ENCODE measurements at regions not wholly inside any gene's neighbourhood (a gene's known extent, or its start where the extent isn't known, plus 50 kb on each side); places are given as distances from the start of the nearest gene placed in this dataset.

DNA sequence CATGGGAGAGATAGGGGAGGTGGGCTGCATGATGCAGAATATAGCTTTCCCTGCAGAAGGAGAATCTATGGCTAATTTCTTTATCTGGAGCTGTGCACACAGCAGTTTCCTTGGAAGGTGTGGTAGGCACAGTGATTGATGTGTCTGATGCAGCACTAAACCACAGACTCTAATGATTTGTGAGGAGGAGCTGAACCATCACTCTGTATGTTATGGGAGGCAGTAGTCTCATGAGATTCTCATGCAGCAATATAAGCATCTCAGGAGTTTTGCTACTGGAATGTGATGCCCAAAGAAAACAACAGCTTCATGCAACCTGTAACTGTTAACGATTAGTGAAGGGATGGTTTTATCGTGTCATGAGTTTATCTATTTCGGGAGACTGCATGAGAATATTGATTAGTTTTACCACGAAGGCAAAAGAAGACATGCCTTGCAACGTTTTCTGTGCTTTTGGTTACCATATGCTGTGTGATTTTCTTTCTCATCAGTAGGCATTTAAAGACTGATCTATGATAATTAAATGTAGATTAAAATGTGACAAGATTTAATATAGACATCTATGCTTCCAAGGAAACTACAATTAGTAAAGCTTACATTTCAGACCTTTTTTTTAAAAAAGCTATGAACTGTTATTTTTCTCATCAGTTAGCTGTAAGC, 286.8 kb downstream of the ARL6IP6 start:
- H3K9me2 ChIP-seq (ENCODE audit: insufficient read depth): no peaks in the 10 kb centered on the region; the same call in 1 of the 2 replicates
- ChIA-PET CTCF (no interaction called here), POLR2A (ENCODE audit: unreplicated experiment) (no interaction called here)
- H3K27me3 ChIP-seq (ENCODE audit: insufficient read depth, low read depth): no peaks in the 10 kb centered on the region
- H2AFZ ChIP-seq: no peak overlapping the region
- TF ChIP-seq EZH2 (IDR thresholded peaks at IDR 0.05; ENCODE audit: low read depth) (no peak), CTCF (conservative IDR thresholded peaks at IDR 0.05) (no peak)
- no peak for DNase-seq
- no peak overlapping the region for H3K27ac ChIP-seq
- H3K4me3 ChIP-seq: no peak overlapping the region
- BruUV-seq (replicated peaks): no TSS peak
- no peaks in the 10 kb centered on the region for H3K9me3 ChIP-seq (ENCODE audit: insufficient read depth, low read depth)
- intact Hi-C loops (cut with micrococcal nuclease; ENCODE audit: unreplicated experiment): no loop called here
- no peaks in the 10 kb centered on the region for H3K79me2 ChIP-seq (ENCODE audit: low read depth)
- H3F3A ChIP-seq (ENCODE audit: insufficient read depth, low read depth): no peaks in the 10 kb centered on the region
- H3K4me1 ChIP-seq (replicated peaks; ENCODE audit: insufficient read depth): no peaks in the 10 kb centered on the region
- H3K4me2 ChIP-seq: no peak overlapping the region
- no peaks in the 10 kb centered on the region for H4K20me1 ChIP-seq (ENCODE audit: insufficient read depth)
- H3K36me3 ChIP-seq (ENCODE audit: low read depth): no peaks in the 10 kb centered on the region

GRCh38 chr2:153004627-153005026, 286.2 kb downstream of the ARL6IP6 start:
- Histone ChIP-seq H3K79me2 (ENCODE audit: low read depth) (no peaks in the 10 kb centered on the region), H3K36me3 (ENCODE audit: low read depth) (no peaks in the 10 kb centered on the region), H2AFZ (no peak overlapping the region), H3K9me3 (ENCODE audit: insufficient read depth, low read depth) (no peaks in the 10 kb centered on the region), H3K27ac (no peak overlapping the region), H3K4me2 (no peak overlapping the region), H3F3A (ENCODE audit: insufficient read depth, low read depth) (no peaks in the 10 kb centered on the region), H3K4me3 (no peak overlapping the region), H3K4me1 (replicated peaks; ENCODE audit: insufficient read depth) (no peaks in the 10 kb centered on the region), H3K9me2 (ENCODE audit: insufficient read depth) (no peaks in the 10 kb centered on the region; the same call in 1 of the 2 replicates), H3K27me3 (ENCODE audit: insufficient read depth, low read depth) (no peaks in the 10 kb centered on the region), H4K20me1 (ENCODE audit: insufficient read depth) (no peaks in the 10 kb centered on the region)
- POLR2A ChIA-PET (ENCODE audit: unreplicated experiment): no interaction called here
- intact Hi-C loops (cut with micrococcal nuclease; ENCODE audit: unreplicated experiment): no loop called here
- DNase-seq: no peak
- CTCF ChIA-PET: no interaction called here
- no TSS peak for BruUV-seq (replicated peaks)
- no peak for TF ChIP-seq CTCF (conservative IDR thresholded peaks at IDR 0.05)
- no peak for TF ChIP-seq EZH2 (IDR thresholded peaks at IDR 0.05; ENCODE audit: low read depth)

- Histone ChIP-seq H3K9me3 (ENCODE audit: insufficient read depth, low read depth) (peaks cover 7% of the 10 kb centered on the region; the same call in 1 of the 2 replicates), H3K9me2 (ENCODE audit: insufficient read depth) (no peaks in the 10 kb centered on the region; the same call in 1 of the 2 replicates), H3F3A (ENCODE audit: insufficient read depth, low read depth) (no peaks in the 10 kb centered on the region), H3K4me3 (no peak overlapping the region), H2AFZ (no peak overlapping the region), H3K4me1 (replicated peaks; ENCODE audit: insufficient read depth) (no peaks in the 10 kb centered on the region), H3K4me2 (no peak overlapping the region), H3K79me2 (ENCODE audit: low read depth) (no peaks in the 10 kb centered on the region), H3K27ac (no peak overlapping the region), H4K20me1 (ENCODE audit: insufficient read depth) (no peaks in the 10 kb centered on the region), H3K27me3 (ENCODE audit: insufficient read depth, low read depth) (no peaks in the 10 kb centered on the region), H3K36me3 (ENCODE audit: low read depth) (no peaks in the 10 kb centered on the region)
- no peak for TF ChIP-seq EZH2 (IDR thresholded peaks at IDR 0.05; ENCODE audit: low read depth)
- no peak for TF ChIP-seq CTCF (conservative IDR thresholded peaks at IDR 0.05)
- ChIA-PET CTCF (no interaction called here), POLR2A (ENCODE audit: unreplicated experiment) (no interaction called here)
- BruUV-seq (replicated peaks): no TSS peak
- intact Hi-C loops (cut with micrococcal nuclease; ENCODE audit: unreplicated experiment): no loop called here
- DNase-seq: no peak
Measured at GRCh38 chr2:152974146-152974545, 255.7 kb downstream of the ARL6IP6 start.
